Testis (tissue), 2 donors: ENCODE measurements at regions not wholly inside any gene's neighbourhood (a gene's known extent, or its start where the extent isn't known, plus 50 kb on each side); places are given as distances from the start of the nearest gene placed in this dataset.

ENCODE experiments used
- CTCF ChIP-seq, 3 experiments: fragments of 450-650 bp in 2 of 3; fragments of 200-600 bp in 1 of 3; sonication (generic) in 1 of 3; IDR thresholded peaks; one replicate each; pipeline ENCODE4 v1.5.1; 2016 to 2019; ENCODE audit warnings: antibody characterized with exemption in 3 of 3, mild to moderate bottlenecking in 2 of 3, moderate library complexity in 1 of 3
- POLR2A ChIP-seq: fragments of 450-650 bp; IDR thresholded peaks from one replicate; pipeline ENCODE4 v1.6.1; 2017; ENCODE audit warnings: antibody characterized with exemption, mild to moderate bottlenecking, moderate library complexity

- no peak for TF ChIP-seq CTCF (IDR thresholded peaks at IDR 0.05)
- no peak for TF ChIP-seq POLR2A
These were observed 253.3 kb upstream of the SUCLG2 start for GRCh38 chr3:67907735-67908134.
